Amygdala (tissue), 56 donors: ENCODE measurements at regions not wholly inside any gene's neighbourhood (a gene's known extent, or its start where the extent isn't known, plus 50 kb on each side); places are given as distances from the start of the nearest gene placed in this dataset.

ENCODE experiments used
- DNase-seq, 56 donors: peaks; one replicate each; lab custom pipeline; 2025; lab: John Stamatoyannopoulos, UW

DNA sequence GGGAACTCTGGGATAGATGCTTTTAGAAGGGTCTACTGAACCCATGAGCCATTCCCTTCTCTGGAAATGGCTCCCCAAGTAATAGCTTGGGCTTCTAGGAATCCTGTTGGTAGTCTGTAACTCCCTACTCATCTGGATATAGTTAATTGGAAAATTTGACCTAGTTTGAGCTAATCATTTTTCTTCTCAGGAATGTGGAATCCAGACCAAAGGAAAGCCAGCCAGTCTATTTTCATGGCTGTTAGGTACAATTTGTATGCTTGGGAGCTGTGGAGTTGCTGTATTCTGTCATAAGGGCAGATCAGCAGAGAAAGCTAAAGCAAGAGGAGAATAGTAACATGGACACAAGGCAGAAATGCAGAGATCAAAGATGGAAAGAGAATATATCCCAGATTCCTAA, 71.6 kb upstream of the C1GALT1 start:
- DNase-seq = no peak

DNA sequence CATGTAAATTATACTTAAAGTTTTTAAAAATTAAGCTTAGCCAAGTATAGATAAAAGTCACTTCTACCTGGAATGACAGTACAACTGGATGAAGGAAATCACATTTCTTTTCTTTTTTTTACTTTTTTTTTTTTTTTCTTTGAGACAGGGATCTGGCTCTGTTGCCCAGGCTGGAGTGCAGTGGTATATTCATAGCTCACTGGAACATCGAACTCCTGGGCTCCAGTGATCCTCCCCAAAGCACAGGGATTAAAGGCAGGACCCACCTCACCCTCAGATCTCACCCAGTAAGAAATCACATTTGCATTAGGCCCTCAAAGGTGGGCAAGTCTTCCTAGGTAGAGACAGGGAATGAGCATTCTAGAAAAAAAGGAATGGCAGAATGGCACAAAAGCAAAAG, 69.5 kb upstream of the C1GALT1 start:
- DNase-seq = no peak

DNA sequence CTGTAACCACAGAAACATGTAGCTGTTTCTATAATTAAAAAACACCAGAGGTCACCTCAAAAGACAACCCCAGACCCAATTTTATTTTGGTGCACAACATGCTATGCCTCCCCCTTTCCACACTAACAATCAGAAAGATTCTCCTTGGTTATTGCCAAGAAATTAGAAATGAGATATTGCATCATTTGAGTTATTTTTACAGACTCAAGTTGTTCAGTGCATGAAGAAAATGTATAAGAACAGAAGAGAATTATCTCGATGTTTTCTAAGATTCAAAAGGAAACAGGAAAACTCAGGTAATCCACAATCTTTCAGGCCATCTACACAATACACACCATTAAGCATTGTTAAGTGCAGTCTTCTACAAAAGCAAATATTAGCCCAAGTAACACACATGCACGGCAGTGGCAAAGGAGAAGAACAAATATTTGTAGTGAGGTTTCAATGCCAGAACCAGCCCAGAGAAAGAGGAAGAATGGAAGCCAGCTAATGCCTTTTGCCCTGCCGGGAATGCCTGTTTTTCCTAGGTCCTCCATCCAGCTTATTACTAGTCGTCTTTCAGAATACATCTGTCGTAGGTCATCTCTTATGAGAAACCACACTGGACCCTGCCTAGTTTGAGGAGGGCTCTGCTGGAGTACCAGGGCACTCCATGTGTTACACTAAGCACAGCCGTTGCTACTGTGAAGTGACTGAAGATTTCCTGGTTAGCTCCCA, 67.6 kb upstream of the C1GALT1 start:
- DNase-seq = no peak

DNA sequence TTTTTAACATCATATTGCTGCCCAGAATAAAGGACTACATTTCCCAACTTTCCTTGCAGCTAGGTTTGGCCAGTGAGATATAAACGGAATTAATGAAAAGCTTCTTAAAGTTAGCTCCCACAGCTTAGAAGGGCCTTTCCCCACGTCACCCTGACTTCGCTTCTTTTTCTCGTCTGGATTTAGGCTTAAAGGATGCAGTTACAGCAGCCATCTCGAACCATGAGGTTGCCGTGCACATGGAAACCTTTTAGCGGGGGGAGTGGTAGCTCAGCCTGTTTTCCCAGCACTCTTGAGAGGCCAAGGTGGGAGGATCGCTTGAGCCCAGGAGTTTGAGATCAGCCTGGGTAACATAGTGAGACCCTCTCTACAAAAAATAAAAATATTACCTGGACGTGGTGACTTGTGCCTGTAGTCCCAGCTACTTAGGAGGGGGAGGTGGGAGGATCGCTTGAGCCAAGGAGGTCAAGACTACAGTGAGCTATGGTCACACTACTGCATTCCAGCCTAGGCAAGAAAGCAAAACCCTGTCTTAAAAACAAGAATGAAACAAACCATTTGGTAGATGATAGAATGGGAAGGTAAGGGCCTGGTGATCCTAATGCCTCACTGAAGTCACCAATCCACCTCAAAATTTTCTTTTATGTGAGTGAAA, 64.3 kb upstream of the C1GALT1 start:
- DNase-seq = no peak

DNA sequence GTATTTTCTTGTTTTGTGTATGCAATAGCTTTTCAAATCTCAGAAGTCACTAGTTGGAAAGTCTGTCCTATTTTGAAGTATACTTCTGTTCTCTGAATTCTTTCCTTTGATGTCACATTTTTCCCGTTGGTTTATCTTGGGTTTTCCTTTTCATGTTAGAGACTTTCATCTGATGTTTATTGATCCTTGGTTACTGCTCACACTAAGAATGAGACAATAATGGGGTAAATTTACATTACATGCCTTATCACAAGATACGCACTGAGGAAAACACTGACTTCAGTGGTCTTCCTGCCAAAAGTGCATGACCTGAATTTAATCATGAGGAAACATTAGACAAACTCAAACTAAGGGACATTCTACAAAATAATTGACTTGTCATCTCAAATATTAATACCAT, 63.5 kb upstream of the C1GALT1 start:
- no peak for DNase-seq

DNA sequence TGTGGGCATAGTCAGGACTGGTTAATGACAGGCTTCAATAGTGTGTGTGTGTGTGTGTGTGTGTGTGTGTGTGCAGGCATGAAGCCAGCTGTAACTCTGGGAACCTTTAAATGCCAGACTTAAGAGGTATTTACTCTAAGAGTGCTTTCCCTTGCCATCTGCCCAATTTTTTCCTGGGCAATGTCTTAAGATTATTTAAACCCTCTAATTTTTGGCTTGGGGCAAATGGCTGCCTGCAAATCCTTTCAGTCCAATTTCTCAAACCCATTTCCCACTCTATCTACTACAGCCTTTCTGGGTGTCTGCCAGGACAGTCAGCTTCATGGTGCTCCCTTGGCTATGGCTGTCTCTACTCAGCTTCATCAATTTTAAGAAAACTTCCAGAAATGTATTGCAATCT, 62.6 kb upstream of the C1GALT1 start:
- DNase-seq = no peak

DNA sequence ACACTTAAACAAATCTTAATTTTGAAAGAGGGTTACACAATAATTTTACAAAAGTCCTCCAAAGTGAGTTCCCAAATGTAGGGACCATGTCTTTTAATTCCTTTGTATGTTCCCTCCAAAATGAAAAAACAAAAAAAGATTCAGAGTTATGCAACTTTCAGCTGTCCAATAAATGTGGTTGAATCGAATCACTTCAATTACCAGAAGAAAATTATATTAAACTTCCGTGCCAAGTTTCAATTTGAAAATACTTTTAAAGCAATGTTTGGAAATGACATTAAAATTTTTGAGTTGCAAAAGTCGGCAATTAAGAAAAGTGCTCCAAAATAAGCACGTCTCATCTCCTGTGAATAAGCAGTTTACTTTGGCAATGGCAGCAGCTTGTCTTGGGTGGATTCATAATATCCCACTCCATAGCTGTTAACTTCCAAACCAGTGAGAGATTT, 60.3 kb upstream of the C1GALT1 start:
- no peak for DNase-seq

DNA sequence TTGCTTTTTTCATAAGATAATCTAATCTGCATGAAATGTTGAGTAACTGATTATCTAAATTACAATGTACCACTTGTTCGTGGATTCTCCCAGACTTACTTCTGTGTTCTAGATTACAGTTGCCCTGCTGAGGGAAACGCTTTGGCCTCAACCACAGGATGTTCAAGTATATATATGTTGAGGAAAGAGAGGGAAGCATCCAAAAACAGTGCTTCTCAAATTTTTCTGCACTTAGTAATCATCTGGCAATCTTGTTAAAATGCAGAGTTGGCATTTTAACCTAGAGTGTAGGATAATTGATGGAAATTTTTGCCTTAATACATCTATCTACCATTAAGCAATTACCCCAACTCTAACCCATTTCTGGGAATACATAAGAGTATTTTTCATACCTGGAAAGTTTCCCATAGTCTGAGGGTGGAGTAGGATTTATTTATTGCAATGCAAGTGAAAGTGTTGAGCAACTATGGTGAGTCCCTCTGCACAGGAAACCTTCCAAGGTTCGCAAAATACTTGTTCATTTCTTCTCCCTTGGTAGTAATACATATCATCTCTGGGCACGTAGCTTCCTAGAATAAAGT, 59.6 kb upstream of the C1GALT1 start:
- no peak for DNase-seq

DNA sequence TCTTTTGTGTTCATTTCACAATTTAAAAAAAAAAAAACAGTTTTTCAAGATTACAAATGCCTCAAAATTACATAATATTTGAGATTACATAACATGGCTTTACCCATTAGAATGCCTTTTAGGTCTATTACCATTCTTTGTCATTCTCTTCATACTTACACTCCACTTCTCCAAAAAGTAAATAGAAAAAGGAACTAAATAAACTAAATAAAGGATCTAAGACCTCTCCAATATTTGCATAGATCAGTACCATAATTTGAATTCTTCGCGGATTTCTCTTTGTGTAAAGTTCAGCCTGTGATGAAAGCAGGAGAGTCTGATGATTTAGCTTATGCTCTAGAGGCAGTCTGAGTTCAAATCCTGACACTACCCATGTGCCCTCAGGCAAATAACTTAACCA, 56.4 kb upstream of the C1GALT1 start:
- no peak for DNase-seq

DNA sequence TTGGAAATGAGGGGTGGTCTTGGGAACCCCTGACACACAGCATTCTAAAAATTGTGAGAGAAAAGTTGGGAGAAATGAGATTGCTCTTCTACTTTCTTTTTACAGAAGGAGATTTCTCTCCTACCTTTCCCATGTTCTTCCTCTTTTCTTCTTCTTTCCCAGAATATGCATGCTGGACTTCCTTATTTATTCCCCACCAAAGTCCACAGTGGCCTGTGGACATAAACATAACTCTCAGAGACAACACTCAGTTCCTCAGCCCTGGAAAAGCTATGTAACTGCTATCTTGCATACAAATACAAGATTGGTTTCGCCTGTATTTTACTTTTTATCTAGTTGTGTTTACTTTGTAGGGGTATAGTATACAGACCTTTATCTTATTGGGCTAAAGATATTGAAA, 54.6 kb upstream of the C1GALT1 start:
- DNase-seq = no peak

DNA sequence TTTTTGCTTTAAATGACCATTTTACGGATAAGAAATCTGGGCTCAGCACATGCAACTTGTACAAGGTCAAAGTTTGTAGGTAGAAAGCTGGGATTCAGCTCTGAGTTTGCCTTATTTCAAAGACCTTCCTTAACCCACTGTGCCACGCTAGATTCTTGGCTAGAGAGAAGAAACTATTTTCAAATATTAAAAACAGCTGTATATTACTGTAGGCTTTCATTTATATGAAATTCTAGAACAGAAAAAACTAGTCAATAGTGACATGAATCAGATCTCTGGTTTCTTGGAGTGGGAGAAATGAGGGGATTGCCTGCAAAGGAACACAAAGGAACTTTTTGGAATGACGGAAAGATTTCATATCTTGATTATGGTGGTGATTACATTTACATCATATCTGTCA, 53.0 kb upstream of the C1GALT1 start:
- DNase-seq = no peak

DNA sequence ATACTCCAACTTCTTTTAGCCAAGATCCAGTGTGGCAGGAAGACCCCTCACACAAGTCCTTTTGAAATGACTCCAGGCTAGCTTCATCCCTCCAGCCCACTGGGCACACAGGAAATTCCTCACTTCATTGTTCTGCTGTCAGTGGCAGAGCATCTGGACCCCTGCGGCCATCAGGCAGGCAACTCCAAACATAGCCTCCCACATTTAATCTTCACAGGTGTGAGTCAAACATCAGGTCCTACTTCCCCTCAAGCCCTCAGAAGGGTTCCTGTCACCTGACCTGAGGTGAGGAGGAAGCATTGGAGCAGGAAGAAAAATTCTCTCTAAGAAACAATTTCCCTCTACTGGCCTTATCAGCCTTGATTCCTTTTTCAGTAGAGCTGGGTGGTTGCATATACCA, 51.1 kb upstream of the C1GALT1 start:
- DNase-seq = no peak
